ENCODE measurements at regions not wholly inside any gene's neighbourhood (a gene's known extent, or its start where the extent isn't known, plus 50 kb on each side); places are given as distances from the start of the nearest gene placed in this dataset.

DNA sequence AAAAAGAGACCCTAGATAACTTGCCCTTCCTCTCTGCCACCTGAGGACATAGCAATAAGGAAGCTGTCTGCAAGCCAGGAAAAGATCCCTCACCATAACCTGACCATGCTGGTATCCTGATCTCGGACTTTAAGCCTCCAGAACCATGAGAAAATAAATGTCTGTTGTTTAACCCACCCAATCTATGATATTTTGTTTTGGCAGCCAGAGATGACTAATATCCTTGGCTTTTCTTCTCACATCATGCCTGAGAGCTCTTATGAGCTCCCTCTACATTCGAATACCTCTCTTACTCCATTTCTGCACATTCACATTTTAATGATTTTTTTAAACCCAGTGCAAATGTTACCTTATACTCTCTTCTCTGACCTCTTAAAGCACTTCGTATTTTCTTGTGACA is 214.0 kb upstream of the CHRM2 start:
- no CpG with 5 or more reads among the region's 3 CpGs for WGBS (ENCODE audit: insufficient coverage)
- TF ChIP-seq, protein P1, sequence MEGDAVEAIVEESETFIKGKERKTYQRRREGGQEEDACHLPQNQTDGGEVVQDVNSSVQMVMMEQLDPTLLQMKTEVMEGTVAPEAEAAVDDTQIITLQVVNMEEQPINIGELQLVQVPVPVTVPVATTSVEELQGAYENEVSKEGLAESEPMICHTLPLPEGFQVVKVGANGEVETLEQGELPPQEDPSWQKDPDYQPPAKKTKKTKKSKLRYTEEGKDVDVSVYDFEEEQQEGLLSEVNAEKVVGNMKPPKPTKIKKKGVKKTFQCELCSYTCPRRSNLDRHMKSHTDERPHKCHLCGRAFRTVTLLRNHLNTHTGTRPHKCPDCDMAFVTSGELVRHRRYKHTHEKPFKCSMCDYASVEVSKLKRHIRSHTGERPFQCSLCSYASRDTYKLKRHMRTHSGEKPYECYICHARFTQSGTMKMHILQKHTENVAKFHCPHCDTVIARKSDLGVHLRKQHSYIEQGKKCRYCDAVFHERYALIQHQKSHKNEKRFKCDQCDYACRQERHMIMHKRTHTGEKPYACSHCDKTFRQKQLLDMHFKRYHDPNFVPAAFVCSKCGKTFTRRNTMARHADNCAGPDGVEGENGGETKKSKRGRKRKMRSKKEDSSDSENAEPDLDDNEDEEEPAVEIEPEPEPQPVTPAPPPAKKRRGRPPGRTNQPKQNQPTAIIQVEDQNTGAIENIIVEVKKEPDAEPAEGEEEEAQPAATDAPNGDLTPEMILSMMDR (IDR thresholded peaks at IDR 0.05): no peak
- TF ChIP-seq EZH2 (IDR thresholded peaks at IDR 0.05; ENCODE audit: borderline replicate concordance, insufficient read depth, low read depth, low read length, poor library complexity, severe bottlenecking): no peak
- Histone ChIP-seq H4K20me1 (ENCODE audit: control insufficient read depth, insufficient read depth, low read length, poor library complexity, severe bottlenecking) (no peaks in the 10 kb centered on the region), H3K4me1 (ENCODE audit: control insufficient read depth in 2 of 2, insufficient read depth in 2 of 2, low read length in 2 of 2) (no peaks in the 10 kb centered on the region), H3K4me2 (replicated peaks; ENCODE audit: low read depth, low read length, poor library complexity, severe bottlenecking) (no peak overlapping the region), H3K9me3 (ENCODE audit: control extremely low read depth in 1 of 3, control insufficient read depth in 2 of 3, insufficient read depth in 1 of 3, low read length in 2 of 3) (no peaks in the 10 kb centered on the region), H3K79me2 (ENCODE audit: control insufficient read depth, insufficient read depth, low read length) (no peaks in the 10 kb centered on the region), H2AFZ (ENCODE audit: insufficient read depth, low read depth, low read length, poor library complexity, severe bottlenecking) (no peak overlapping the region), H3K9ac (ENCODE audit: low read length) (no peak overlapping the region), H3K27ac (ENCODE audit: low read length in 2 of 2) (no peak overlapping the region), H3K27me3 (replicated peaks in 1 of 4; ENCODE audit: control extremely low read depth in 1 of 4, control insufficient read depth in 3 of 4, insufficient read depth in 4 of 4, low read length in 3 of 4) (no peaks in the 10 kb centered on the region), H3K4me3 (ENCODE audit: control extremely low read depth in 1 of 5, extremely low read depth in 1 of 5, insufficient read depth in 1 of 5, low read depth in 2 of 5, low read length in 4 of 5) (no peak overlapping the region), H3K36me3 (replicated peaks in 1 of 2; ENCODE audit: control extremely low read depth in 1 of 2, control insufficient read depth in 1 of 2, extremely low read depth in 1 of 2, insufficient read depth in 2 of 2, low read length in 1 of 2) (no peaks in the 10 kb centered on the region)
- intact Hi-C loops (cut with micrococcal nuclease): no loop called here
- DNase-seq: no peak
- H3K4me1 Mint-ChIP-seq: no peaks in the 10 kb centered on the region
- H3K27ac Mint-ChIP-seq: no peak overlapping the region
- no peak for ATAC-seq (ENCODE audit: low read depth)
- H3K4me3 Mint-ChIP-seq: no peak overlapping the region
- ChIA-PET CTCF (no interaction called here), POLR2A (no interaction called here)
- H3K27me3 Mint-ChIP-seq: no peaks in the 10 kb centered on the region
- no peaks in the 10 kb centered on the region for H3K9me3 Mint-ChIP-seq (ENCODE audit: insufficient read depth)

DNA sequence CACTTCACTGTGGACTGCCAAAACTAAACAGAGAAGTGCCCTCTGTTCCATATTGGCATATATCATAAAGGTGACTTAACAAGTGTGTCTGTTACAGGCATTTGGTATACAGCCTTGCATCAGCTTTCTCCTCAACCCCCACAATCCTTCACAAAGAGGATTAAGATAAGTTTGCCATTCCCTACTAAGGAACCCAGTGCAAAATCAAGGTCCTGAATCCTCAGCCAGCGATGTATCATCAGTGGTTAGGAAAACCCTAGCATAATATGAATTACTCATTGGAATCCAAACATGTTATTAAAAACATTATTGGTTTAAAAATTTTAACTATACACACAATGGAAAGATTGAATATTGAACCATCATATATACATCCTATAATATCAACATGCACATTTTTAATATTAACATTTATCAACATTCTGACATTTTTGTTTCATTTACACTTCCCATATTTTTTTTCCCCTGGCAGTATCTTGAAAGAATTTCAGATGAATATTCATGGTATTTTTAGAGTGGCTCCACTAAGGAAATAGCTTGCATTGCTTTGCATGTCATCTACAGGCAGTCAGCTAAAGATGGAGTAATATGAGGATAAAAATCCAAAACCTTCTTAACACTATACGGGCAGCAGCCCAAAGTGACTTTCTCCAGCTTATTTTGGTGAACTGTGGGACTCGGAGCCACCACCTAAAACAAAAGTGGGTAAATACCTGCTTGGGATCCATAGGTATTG is 215.6 kb upstream of the CHRM2 start:
- no peaks in the 10 kb centered on the region for H3K4me1 Mint-ChIP-seq
- Histone ChIP-seq H3K9ac (ENCODE audit: low read length) (no peak overlapping the region), H3K4me2 (replicated peaks; ENCODE audit: low read depth, low read length, poor library complexity, severe bottlenecking) (no peak overlapping the region), H3K4me1 (ENCODE audit: control insufficient read depth in 2 of 2, insufficient read depth in 2 of 2, low read length in 2 of 2) (no peaks in the 10 kb centered on the region), H4K20me1 (ENCODE audit: control insufficient read depth, insufficient read depth, low read length, poor library complexity, severe bottlenecking) (no peaks in the 10 kb centered on the region), H3K79me2 (ENCODE audit: control insufficient read depth, insufficient read depth, low read length) (no peaks in the 10 kb centered on the region), H3K4me3 (ENCODE audit: control extremely low read depth in 1 of 5, extremely low read depth in 1 of 5, insufficient read depth in 1 of 5, low read depth in 2 of 5, low read length in 4 of 5) (no peak overlapping the region), H3K27ac (ENCODE audit: low read length in 2 of 2) (no peak overlapping the region), H3K36me3 (replicated peaks in 1 of 2; ENCODE audit: control extremely low read depth in 1 of 2, control insufficient read depth in 1 of 2, extremely low read depth in 1 of 2, insufficient read depth in 2 of 2, low read length in 1 of 2) (no peaks in the 10 kb centered on the region), H3K27me3 (replicated peaks in 1 of 4; ENCODE audit: control extremely low read depth in 1 of 4, control insufficient read depth in 3 of 4, insufficient read depth in 4 of 4, low read length in 3 of 4) (no peaks in the 10 kb centered on the region), H2AFZ (ENCODE audit: insufficient read depth, low read depth, low read length, poor library complexity, severe bottlenecking) (no peak overlapping the region), H3K9me3 (ENCODE audit: control extremely low read depth in 1 of 3, control insufficient read depth in 2 of 3, insufficient read depth in 1 of 3, low read length in 2 of 3) (no peaks in the 10 kb centered on the region)
- POLR2A ChIA-PET: no interaction called here
- intact Hi-C loops (cut with micrococcal nuclease): no loop called here
- no peak for DNase-seq
- CTCF ChIA-PET: no interaction called here
- H3K4me3 Mint-ChIP-seq: no peak overlapping the region
- peaks cover 5% of the 10 kb centered on the region for H3K9me3 Mint-ChIP-seq (ENCODE audit: insufficient read depth)
- no peak for ATAC-seq (ENCODE audit: low read depth)
- no CpG with 5 or more reads among the region's 3 CpGs for WGBS (ENCODE audit: insufficient coverage)
- TF ChIP-seq EZH2 (IDR thresholded peaks at IDR 0.05; ENCODE audit: borderline replicate concordance, insufficient read depth, low read depth, low read length, poor library complexity, severe bottlenecking): no peak
- TF ChIP-seq, protein P1 (IDR thresholded peaks at IDR 0.05): no peak
- H3K27ac Mint-ChIP-seq: no peak overlapping the region
- H3K27me3 Mint-ChIP-seq: no peaks in the 10 kb centered on the region

All from B cell (primary cell).